GM23338 (cell line): ENCODE measurements at regions not wholly inside any gene's neighbourhood (a gene's known extent, or its start where the extent isn't known, plus 50 kb on each side); places are given as distances from the start of the nearest gene placed in this dataset.

Experiments
- ATAC-seq: fragments of 200-7000 bp; cut with Tn5 transposase; 3 replicates; pipeline ENCODE4 v1.9.1; 2020
- DNase-seq: peaks from one replicate; pipeline ENCODE4 v3.0.0-alpha.2; 2015; ENCODE audit warnings: low spot score
- H2AFZ ChIP-seq: fragments of 200-600 bp; sonication (generic); 2 replicates; pipeline ENCODE4 v1.8.0; 2016; ENCODE audit warnings: antibody characterized with exemption, mild to moderate bottlenecking, moderate library complexity
- H3F3A ChIP-seq: fragments of 200-600 bp; sonication (generic); replicated peaks from 2 replicates; pipeline ENCODE4 v1.8.0; 2017; ENCODE audit warnings: antibody characterized with exemption, mixed run types, low read depth
- H3K27ac ChIP-seq: fragments of 200-600 bp; sonication (generic); 2 replicates; pipeline ENCODE4 v1.6.1; 2016; ENCODE audit warnings: low read depth
- H3K27me3 ChIP-seq: fragments of 200-600 bp; sonication (generic); 2 replicates; pipeline ENCODE4 v1.8.0; 2016; ENCODE audit warnings: mild to moderate bottlenecking, mixed run types, moderate library complexity; ENCODE audit not compliant: insufficient read depth
- H3K36me3 ChIP-seq: fragments of 200-600 bp; sonication (generic); 2 replicates; pipeline ENCODE4 v1.8.0; 2016; ENCODE audit warnings: mild to moderate bottlenecking; ENCODE audit not compliant: insufficient read depth
- H3K4me1 ChIP-seq: fragments of 200-600 bp; sonication (generic); 2 replicates; pipeline ENCODE4 v1.8.0; 2016; ENCODE audit warnings: mild to moderate bottlenecking, moderate library complexity; ENCODE audit not compliant: insufficient read depth
- H3K4me2 ChIP-seq: fragments of 200-600 bp; sonication (generic); 2 replicates; pipeline ENCODE4 v1.7.1; 2017; ENCODE audit warnings: mixed run types
- H3K4me3 ChIP-seq: fragments of 200-600 bp; sonication (generic); 2 replicates; pipeline ENCODE4 v1.6.1; 2016; ENCODE audit warnings: mixed run types
- H3K79me2 ChIP-seq: fragments of 200-600 bp; sonication (generic); replicated peaks from 2 replicates; pipeline ENCODE4 v1.8.0; 2017; ENCODE audit warnings: mild to moderate bottlenecking; ENCODE audit not compliant: insufficient read depth
- H3K9me2 ChIP-seq: fragments of 200-600 bp; sonication (generic); 2 replicates; pipeline ENCODE4 v1.8.0; 2017; ENCODE audit not compliant: insufficient read depth
- H4K20me1 ChIP-seq: fragments of 200-600 bp; sonication (generic); replicated peaks from 2 replicates; pipeline ENCODE4 v1.8.0; 2017; ENCODE audit warnings: mild to moderate bottlenecking; ENCODE audit not compliant: insufficient read depth
- H3K27ac Mint-ChIP-seq: 2 replicates; pipeline ENCODE4 v1.8.0; 2020; ENCODE audit warnings: inconsistent platforms, mild to moderate bottlenecking, moderate library complexity, mixed read lengths
- H3K27me3 Mint-ChIP-seq: 3 replicates; pipeline ENCODE4 v1.8.0; 2022; ENCODE audit warnings: low read depth, mild to moderate bottlenecking, moderate library complexity, mixed read lengths, inconsistent platforms; ENCODE audit not compliant: insufficient read depth, poor library complexity
- H3K36me3 Mint-ChIP-seq: 3 replicates; pipeline ENCODE4 v1.8.0; 2021; ENCODE audit warnings: low read depth, mild to moderate bottlenecking, inconsistent platforms, moderate library complexity, mixed read lengths
- H3K4me1 Mint-ChIP-seq: 3 replicates; pipeline ENCODE4 v1.8.0; 2020; ENCODE audit warnings: mild to moderate bottlenecking, inconsistent platforms, mixed read lengths
- H3K4me3 Mint-ChIP-seq: 3 replicates; pipeline ENCODE4 v1.8.0; 2021; ENCODE audit warnings: moderate library complexity, mild to moderate bottlenecking, inconsistent platforms, mixed read lengths
- H3K9me3 Mint-ChIP-seq: 3 replicates; pipeline ENCODE4 v1.8.0; 2020; ENCODE audit warnings: moderate library complexity, mild to moderate bottlenecking, inconsistent platforms, mixed read lengths
- CREB1 ChIP-seq: fragments of 250-450 bp; sonication (Bioruptor Pico); IDR thresholded peaks from 2 replicates; pipeline ENCODE4 v1.5.0; 2020; ENCODE audit warnings: low read depth, mild to moderate bottlenecking, moderate library complexity
- ETS1 ChIP-seq: IDR thresholded peaks from 2 replicates; pipeline ENCODE4 v1.6.1; 2016; ENCODE audit warnings: antibody characterized with exemption
- EZH2 ChIP-seq: fragments of 200-600 bp; sonication (generic); IDR thresholded peaks from one replicate; pipeline ENCODE4 v1.8.0; 2017; ENCODE audit warnings: antibody characterized with exemption, mild to moderate bottlenecking, low read depth; ENCODE audit not compliant: unreplicated experiment
- EZH2phosphoT487 ChIP-seq: fragments of 200-600 bp; sonication (generic); IDR thresholded peaks from one replicate; pipeline ENCODE4 v1.8.1; 2018; ENCODE audit warnings: antibody characterized with exemption; ENCODE audit not compliant: unreplicated experiment
- JUNB ChIP-seq: IDR thresholded peaks from one replicate; pipeline ENCODE4 v1.6.1; 2016; ENCODE audit warnings: antibody characterized with exemption; ENCODE audit not compliant: unreplicated experiment
- NANOG ChIP-seq: IDR thresholded peaks from 2 replicates; pipeline ENCODE4 v1.6.1; 2016; ENCODE audit warnings: antibody characterized with exemption, borderline replicate concordance
- POLR2AphosphoS5 ChIP-seq: IDR thresholded peaks from 2 replicates; pipeline ENCODE4 v1.6.1; 2016; ENCODE audit warnings: antibody characterized with exemption, low read depth
- REST ChIP-seq: IDR thresholded peaks from one replicate; pipeline ENCODE4 v1.6.1; 2018; ENCODE audit warnings: antibody characterized with exemption; ENCODE audit not compliant: unreplicated experiment
- STAT1 ChIP-seq: IDR thresholded peaks from one replicate; pipeline ENCODE4 v1.6.1; 2016; ENCODE audit warnings: antibody characterized with exemption; ENCODE audit not compliant: unreplicated experiment
- ZNF114 ChIP-seq: fragments of 250-450 bp; sonication (Bioruptor Pico); IDR thresholded peaks from 2 replicates; pipeline ENCODE4 v1.5.0; 2020; ENCODE audit warnings: mild to moderate bottlenecking, moderate library complexity
- ZNF331 ChIP-seq: fragments of 250-450 bp; sonication (Bioruptor Pico); IDR thresholded peaks from 2 replicates; pipeline ENCODE4 v1.5.0; 2020; ENCODE audit warnings: low read depth, mild to moderate bottlenecking, moderate library complexity
- ZNF462 ChIP-seq: fragments of 250-450 bp; sonication (Bioruptor Pico); IDR thresholded peaks from 2 replicates; pipeline ENCODE4 v1.5.0; 2020; ENCODE audit warnings: mild to moderate bottlenecking, moderate library complexity
- TF ChIP-seq, protein P1 (sequence below), 2 experiments: fragments of 200-600 bp in 1 of 2; sonication (generic) in 1 of 2; conservative IDR thresholded peaks; 2 replicates each; pipeline versions ENCODE4 v1.5.1 to v1.6.1; 2016 to 2017; ENCODE audit warnings: antibody characterized with exemption in 2 of 2, low read depth in 2 of 2, mild to moderate bottlenecking in 2 of 2, moderate library complexity in 1 of 2

DNA sequence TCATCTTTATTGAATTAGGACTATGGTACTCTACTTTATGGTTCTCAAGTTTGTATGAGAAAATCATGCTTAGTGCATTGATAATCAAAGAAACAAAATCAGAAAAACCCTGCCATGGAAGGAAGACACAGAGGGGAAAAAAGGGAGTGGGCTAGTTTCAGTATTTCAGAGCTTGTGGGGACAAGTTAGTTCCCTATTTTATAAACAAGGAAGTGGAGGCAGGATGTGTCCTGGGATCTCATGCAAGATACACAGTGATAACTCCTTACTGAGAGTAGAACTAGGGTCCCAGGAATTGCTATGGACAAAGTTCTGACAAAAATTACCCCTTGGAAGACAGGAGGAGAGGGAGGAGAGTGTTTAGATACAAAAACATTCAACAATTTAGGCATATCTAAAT, 1277.3 kb downstream of the UQCRFS1 start:
- H3K79me2 ChIP-seq = no peaks in the 10 kb centered on the region
- no peak overlapping the region for H3K4me3 ChIP-seq
- peaks cover 24% of the 10 kb centered on the region for H3K36me3 Mint-ChIP-seq
- DNase-seq (no peak), ATAC-seq (no peak)
- no peaks in the 10 kb centered on the region; the same call in 2 of the 3 replicates for H3K4me1 Mint-ChIP-seq
- H3K27me3 Mint-ChIP-seq = peaks cover 3% of the 10 kb centered on the region
- H3K4me1 ChIP-seq = no peaks in the 10 kb centered on the region
- H2AFZ ChIP-seq = no peak overlapping the region
- peaks cover 84% of the 10 kb centered on the region for H3K9me3 Mint-ChIP-seq
- H3K27ac Mint-ChIP-seq = no peak overlapping the region
- H3K27ac ChIP-seq = no peak overlapping the region
- H3F3A ChIP-seq = no peaks in the 10 kb centered on the region
- no peak overlapping the region for H3K4me3 Mint-ChIP-seq
- H3K27me3 ChIP-seq = no peaks in the 10 kb centered on the region
- TF ChIP-seq ZNF462 (CRISPR knock-in tag) (no peak), ZNF331 (CRISPR knock-in tag) (no peak), STAT1 (no peak), POLR2AphosphoS5 (no peak), REST (no peak), CREB1 (CRISPR knock-in tag) (no peak), ZNF114 (no peak), JUNB (no peak), NANOG (no peak), EZH2phosphoT487 (no peak), ETS1 (no peak), EZH2 (no peak)
- TF ChIP-seq, protein P1, sequence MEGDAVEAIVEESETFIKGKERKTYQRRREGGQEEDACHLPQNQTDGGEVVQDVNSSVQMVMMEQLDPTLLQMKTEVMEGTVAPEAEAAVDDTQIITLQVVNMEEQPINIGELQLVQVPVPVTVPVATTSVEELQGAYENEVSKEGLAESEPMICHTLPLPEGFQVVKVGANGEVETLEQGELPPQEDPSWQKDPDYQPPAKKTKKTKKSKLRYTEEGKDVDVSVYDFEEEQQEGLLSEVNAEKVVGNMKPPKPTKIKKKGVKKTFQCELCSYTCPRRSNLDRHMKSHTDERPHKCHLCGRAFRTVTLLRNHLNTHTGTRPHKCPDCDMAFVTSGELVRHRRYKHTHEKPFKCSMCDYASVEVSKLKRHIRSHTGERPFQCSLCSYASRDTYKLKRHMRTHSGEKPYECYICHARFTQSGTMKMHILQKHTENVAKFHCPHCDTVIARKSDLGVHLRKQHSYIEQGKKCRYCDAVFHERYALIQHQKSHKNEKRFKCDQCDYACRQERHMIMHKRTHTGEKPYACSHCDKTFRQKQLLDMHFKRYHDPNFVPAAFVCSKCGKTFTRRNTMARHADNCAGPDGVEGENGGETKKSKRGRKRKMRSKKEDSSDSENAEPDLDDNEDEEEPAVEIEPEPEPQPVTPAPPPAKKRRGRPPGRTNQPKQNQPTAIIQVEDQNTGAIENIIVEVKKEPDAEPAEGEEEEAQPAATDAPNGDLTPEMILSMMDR (conservative IDR thresholded peaks at IDR 0.05; ENCODE audit: low read depth in 2 of 2) = no peak
- H4K20me1 ChIP-seq = no peaks in the 10 kb centered on the region
- H3K36me3 ChIP-seq = peaks cover 3% of the 10 kb centered on the region; the same call in 1 of the 2 replicates
- H3K4me2 ChIP-seq = no peak overlapping the region
- no peaks in the 10 kb centered on the region for H3K9me2 ChIP-seq
